ENCODE measurements at regions not wholly inside any gene's neighbourhood (a gene's known extent, or its start where the extent isn't known, plus 50 kb on each side); places are given as distances from the start of the nearest gene placed in this dataset.
"Not testable (repeated sequence)": the region's sequence is repeated elsewhere in the genome, so short reads cannot be mapped to it uniquely, and the experiment has no call there.

DNA sequence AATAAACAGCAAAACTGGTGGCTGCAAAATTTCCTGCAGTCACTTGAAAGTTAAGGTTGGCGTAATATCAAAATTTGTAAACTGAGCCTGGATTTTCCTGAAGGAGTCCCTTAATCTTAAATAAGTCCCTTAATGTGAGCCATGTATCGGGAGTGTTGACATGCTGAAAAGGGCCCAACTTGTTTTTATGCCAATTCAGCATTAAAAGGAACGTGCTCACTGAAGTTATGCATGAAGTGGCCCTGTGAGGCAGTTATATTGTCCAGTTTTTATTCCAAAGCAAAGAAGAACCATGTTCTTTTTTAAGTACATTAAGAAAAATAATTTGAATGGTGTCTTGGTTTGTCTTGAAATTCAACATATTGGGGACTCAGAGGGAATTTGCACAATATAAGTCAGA is 1766.9 kb downstream of the SLITRK1 start:
- DNase-seq: no peak

DNA sequence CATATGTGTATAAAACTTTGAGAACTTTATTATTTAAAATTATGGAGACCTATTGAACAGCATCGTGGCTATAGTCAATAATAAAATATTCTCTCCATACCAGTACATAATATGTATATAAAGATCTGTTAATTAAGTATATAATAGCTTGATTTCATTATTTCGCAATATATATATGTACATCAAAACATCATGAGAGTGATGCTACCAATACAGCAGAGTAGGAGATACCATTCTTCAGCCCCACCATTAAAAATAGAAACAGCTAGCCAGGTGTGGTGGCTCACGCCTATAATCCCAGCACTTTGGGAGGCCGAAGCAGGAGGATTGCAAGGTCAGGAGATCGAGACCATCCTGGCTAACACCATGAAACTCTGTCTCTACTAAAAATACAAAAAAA is 1755.3 kb upstream of the SPRY2 start:
- no peak for DNase-seq

DNA sequence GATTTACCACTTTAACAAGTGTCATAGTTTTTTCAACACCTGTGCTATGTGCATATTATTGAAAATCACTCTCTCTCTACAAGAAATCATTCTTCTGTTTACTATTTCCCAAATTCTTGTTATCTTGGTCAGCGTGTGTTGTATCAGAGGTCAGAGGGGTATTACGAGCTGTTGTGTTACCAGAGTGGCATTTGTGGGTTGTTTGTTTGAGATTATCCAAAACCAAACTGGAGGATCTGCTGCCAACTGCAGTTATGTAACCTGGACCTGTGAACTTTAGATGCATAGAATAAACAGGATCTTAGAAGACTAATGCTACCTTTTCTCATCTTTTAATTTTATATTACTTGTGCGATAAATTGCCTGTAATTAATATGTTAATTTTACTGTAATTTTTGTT is 1751.4 kb upstream of the SPRY2 start:
- no peak for DNase-seq

DNA sequence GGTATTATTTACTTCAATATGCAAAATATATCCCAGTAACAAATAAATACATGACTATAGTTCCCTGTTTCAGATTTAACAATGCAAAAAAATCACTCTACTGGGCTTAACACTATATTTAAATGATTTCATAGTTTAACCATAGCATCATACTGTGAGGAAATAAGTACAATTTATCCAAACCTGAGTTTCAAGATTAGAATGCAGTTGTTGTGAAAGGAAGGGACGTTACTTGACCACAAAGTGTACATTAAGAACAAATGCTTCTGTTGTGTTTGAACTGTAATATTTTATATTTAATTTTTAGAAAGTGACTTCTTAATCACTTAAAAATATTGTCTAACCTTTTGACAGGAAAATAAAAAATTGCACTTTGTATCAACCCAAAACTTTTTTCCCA is 1747.9 kb upstream of the SPRY2 start:
- no peak for DNase-seq

DNA sequence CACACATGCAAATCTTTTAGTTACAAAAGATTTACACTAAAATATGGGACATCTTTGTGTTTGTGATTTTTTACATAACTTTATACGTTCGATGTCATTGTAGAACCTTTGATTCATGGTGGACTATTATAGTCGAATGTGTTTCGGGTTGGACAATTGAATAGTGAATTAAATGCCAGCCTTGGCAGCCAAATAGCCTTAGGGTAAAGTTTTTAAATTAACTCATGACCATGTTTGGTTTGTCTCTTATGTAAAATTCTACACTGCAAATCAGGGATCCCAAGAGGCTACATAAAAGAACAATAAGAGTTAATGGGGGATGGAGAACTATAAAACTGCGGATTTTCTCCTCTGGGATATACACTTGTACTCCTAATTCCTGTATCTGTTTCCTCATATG is 1735.6 kb upstream of the SPRY2 start:
- DNase-seq: no peak

DNA sequence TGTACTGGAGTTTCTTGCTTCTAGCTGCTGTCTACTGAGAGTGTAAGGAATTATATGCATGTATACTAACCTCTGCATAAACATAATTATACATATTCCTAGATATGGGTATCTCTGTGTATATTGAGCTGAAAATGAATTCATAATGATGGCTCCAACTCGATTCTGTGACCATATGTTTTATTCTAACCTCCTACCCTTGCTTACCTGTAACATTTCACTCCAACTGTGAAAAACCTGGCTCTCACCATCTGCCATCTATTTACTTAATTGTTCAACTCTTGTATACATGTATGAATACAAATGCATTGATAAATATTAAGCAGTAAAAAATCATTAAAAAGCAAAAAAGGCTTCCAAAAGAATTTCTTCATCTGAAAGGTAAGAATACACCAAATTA is 1729.5 kb upstream of the SPRY2 start:
- no peak for DNase-seq

DNA sequence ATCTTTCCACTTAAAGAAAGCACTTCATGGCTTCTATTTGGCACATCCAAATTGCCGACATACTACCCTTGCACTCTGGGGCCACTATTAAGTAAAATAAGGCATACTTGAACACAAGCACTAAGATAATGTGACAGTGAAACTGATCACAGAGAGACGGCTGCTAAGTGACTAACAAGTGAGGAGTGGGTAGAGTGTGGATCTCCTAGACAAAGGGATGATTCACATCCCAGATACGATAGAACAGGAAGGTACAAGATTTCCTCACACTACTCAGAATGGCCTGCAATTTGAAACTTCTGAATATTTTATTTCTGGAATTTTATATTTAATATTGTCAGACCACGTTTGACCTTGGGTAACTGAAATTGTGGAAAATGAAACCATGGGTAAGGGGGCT is 1721.8 kb upstream of the SPRY2 start:
- no peak for DNase-seq

DNA sequence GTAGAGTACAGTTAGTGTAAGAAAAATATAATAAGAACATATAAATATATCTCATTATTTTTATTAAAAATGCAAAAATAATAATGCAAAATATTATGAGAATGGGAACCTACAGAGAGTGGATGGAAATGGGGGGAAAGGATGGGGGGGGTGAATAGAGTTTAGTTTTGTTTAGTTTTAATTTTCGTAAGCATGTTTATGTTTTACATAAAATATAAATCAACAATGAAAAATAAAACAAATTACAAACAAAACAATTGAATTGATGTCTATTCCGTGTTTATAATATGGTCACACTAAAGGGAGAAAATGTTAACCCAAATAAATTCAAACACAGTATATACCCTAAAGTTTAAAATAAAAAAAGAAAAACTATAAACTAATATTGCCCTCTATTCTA is 1717.4 kb upstream of the SPRY2 start:
- no peak for DNase-seq

DNA sequence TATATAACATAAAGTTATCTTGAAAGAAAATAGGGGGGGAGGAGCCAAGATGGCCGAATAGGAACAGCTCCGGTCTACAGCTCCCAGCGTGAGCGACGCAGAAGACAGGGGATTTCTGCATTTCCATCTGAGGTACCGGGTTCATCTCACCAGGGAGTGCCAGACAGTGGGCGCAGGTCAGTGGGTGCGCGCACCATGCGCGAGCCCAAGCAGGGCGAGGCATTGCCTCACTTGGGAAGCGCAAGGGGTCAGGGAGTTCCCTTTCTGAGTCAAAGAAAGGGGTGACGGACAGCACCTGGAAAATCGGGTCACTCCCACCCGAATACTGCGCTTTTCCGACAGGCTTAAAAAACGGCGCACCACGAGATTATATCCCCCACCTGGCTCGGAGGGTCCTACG is 1704.4 kb upstream of the SPRY2 start:
- DNase-seq: not testable (repeated sequence)

DNA sequence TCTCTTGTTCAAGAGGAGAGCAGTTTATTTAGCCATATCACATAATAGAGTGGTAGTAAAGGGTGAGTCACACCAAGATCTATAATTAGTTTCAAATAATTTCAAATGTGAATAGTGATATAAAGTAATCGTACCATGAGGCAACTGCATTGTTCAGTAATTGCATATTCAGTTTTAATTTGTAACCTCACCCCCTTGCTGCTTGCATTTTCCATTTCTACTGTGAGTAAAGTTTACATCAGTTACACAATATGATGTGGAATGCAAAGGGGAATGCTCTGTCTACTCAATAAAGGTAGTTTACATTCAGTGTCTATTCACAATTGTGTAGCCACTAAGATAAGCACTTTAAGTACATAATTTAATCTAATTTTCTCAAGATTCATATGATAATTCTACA is 1695.7 kb upstream of the SPRY2 start:
- DNase-seq: no peak

DNA sequence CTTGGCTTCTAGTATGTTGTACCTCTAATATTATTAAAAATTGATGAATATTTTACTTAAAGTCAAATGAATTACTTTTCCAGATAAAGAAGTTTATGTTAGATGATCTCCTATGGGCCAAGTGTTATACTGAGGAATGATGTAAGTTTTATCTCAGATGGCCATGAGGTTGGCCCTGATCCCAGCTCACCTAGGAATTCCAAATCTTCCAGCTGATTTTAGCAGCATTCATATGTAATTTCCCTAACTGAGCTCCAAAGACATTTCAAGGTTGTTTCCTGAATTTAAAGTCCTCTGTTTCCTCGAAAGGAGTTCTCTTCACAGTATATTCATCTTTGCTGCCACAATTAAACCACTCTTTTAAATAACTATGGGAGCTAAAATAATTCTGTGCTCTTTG is 1670.4 kb upstream of the SPRY2 start:
- DNase-seq: no peak

DNA sequence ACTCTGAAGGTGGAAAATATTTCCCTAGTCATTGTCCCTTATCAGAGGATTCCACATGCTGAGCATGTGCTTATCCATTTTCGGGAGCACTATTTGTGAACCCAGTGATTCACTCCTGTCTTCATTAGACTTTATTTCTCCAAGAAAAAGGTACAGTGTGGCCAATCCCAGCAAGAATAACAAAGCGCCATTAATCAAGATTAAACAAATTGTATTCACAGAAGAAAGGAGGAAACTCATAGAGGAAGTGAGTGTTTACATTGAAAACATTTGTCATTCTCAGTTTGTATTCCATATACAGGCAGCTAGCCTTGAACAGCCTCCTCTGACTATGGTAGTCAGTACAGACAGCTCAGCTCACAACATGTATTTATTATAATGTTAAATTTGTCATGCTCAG is 1669.9 kb upstream of the SPRY2 start:
- DNase-seq: no peak

DNA sequence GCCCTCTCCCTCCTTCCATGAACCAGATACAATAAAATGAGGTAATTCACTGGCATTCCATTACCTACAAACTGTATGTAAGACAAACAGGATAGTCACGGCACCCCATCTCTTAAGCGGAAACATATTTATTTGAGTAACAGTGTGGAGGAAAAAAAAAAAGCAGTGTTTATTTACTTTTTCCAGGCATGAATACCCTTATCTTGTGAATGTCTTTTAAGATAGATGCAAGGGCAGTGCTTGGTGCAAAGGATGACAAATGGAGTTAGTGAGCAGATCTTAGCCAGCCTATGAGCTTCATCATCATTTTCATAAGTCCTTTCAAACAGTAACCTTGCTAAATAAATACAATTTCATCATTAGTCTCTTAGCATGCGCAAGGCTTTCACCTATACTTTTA is 1661.8 kb upstream of the SPRY2 start:
- DNase-seq: no peak

DNA sequence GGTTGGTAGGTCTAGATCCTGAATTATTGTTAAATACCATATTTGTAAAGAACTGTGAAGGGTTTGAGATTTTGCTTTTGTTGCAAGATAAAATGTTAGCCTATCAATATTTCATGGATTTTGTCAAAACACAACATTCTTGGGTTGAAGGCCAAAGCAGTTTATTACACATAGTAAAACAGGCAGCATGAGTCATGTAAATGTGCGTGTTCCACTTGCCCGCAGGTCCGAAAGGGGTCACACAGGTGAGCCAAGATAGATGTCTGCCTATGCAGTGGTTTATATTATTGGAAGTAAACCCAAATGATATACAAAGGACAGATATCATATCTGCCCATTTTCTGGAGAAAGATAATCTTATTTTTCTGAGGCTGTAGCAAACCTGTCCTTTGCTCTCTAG is 1654.4 kb upstream of the SPRY2 start:
- no peak for DNase-seq

DNA sequence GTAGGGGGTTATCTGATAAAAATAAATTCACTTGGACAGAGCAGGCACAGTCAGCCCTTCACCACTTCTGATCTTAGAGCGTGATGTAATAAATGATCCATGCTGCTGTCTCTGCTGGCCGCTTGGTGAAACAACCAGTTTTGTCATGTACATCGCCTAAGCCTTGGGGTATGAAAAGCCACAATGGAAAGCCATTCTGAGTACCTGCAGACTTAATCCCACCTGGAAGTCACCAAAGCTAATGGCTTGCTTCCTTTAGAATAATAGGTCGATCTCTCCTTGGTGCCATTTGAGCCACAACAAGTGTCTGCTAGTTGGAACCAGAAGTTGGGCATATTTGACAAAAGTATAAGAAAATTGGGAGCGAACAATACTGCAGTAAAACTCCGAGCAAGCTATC is 1649.7 kb upstream of the SPRY2 start:
- no peak for DNase-seq

DNA sequence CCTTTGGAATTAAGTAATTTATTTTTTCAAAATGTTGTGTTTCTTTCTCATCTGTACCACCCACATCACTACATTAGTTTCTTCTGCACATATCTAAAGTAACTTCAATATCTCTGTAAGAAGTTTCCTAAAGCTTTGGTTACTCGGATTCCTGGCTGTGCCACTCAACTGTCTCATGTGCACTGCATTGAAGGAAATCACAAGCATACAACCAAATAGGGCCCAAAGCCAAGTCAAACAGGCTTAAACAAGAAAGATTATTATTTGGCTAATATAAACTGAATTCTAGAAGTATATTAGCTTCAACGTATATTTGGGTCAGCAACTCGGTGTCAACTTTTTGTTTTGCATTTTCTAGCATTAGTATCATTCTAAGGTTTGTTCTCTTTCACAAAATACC is 1647.6 kb upstream of the SPRY2 start:
- DNase-seq: no peak

DNA sequence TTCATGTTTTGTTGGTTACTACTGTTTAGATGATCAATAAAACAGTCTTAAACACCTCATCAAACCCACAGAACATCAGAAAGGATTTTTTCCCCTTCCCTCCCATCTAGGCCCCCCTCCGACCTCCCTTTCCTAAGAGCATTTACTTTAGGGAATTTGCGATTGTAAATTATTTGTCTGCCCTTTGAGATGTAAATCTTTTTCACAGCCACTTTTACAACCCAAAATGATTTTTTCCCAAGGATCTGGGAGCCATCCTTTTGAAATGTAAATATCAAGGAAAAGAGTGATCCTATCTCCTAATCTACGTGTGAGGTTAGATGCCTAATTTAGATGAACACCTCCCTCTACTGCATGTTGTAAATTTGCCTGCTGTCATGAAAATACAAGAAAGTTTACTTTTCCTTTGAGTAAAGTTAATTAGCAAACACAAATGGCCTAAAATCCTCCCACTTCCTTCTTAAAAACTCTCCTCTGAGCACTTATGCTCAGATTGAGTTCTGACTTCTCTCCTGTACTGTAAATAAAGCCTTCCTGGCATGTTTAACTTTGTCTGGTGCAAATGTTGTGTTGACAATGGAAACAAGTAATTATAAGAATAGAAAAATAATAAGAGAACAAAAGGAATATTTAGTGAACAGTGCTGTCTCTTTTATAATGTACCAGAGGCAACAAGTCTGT is 1646.9 kb upstream of the SPRY2 start:
- DNase-seq: no peak

DNA sequence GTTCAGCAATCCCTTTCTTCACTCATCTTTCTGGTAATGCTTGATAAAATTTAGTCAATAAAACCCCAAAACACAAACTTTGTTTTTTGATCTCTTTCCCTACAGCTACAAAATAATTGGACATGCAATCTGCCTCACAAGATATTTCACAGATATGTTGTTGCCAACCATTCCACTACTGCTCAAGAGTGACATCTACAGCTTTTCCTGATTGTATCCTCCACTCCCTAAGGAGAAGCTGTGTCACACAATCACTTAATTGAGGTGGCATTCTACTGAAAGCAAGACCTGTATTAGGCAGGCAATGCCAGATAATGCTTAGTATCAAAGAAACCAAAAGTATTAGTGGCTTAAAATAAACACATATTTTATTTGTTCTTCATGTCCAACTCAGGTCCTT is 1646.2 kb upstream of the SPRY2 start:
- DNase-seq: no peak

DNA sequence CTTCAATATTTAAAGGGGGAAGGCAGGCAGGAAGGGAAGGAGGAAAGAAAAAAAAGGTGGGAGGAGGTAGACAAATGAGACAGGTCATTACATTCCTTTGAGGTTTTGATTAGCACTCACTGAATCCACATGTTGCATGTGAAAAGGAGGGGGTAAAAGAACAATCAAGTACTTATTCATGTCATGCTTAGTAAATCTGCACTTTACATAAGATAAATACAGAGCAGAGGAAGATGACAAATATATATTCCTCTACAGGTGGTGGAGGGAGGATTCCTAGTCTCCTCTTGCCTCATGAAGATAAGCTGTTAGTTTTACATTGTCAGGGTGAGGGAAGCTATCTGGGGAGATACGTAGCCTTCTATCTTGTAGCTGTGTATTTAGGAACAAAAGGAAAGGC is 1645.4 kb upstream of the SPRY2 start:
- DNase-seq: no peak

DNA sequence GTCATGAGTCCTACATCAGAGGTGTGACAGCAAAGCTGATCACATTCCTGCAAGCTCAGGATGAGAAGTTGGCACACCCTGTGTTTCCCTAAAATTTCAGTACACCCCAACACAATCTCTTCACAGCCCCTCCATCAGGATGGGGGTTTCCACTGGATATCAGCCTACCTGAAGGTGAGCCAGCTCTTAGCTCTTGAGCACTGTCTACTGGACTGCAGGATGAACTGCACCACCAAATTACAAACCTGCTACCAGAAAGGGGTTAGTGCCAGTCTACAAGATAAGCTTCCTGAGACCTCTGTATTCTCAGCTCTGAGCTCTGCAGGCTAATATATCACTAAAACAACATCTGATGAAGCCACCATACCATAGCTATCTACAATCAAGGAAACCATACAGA is 1616.2 kb upstream of the SPRY2 start:
- no peak for DNase-seq

DNA sequence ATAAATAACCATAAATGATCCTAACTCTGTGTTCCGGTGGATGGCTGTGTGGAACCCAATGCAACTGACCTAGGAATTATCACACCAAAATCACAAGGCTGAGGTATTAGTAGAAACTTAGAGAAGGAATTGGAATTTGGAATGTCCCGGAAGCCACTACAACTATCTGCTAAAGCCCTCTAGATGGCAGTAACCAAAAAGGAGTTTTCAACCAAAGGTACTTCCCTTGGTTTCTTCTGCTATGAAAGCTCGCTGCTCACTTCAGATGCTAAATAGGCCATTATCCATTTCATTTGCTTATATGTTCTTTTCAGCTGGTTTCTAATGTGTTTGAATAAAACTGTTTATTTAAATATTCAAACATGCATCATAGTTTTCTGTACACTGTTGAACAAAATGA is 1589.1 kb upstream of the SPRY2 start:
- no peak for DNase-seq

DNA sequence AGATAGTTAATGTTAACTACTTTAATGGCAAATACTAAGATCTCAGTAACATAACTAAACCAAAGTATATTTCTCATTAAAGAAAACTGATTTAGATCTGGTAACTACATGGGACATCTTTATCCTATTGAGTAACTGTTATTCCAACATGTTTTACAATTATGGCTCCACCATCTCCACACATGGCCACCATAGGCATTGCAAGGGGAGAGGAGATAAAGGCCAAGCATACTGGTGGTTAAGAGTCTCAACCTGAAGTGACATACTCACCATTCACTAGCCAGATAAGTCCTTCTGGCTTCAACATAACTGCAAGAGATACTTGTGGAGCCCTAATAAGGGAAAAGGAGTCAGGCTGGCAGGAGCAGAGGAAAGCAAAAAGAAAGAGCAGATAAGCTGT is 1586.4 kb upstream of the SPRY2 start:
- no peak for DNase-seq

DNA sequence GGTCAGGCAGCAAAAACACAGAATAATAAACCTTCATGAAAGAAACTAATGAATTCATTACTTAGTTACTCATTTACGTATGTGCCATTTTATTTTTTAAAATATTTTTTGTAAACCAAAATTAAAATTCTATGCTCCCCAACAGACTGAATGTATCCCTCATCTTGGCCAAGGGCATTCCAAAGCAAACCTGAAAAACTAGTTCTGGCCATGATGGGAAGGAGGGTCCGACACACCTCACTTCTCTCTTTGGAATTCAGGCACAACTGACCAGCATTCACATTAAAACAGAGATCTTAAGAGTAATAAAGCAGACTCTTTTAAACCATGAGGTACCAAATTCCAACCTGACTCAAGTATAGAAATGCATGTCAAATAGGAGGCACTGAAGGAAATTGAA is 1576.9 kb upstream of the SPRY2 start:
- DNase-seq: no peak

DNA sequence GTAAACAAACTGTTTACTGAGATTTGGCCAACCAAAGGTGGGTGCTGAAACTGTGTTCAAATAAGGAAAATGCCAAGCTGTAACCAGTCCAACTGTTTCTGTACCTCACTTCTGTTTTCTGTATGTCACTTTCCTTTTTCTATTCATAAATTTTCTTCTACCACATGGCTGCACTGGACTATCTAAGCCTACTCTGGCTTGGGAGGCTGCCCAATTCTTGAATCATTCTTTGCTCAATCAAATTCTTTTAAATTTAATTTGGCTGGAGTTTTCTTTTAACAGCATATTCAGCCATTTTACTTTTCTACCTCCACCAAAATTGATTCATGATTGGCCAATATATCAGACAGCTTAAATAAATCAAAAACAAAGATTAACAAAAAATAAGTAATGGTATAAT is 1575.5 kb upstream of the SPRY2 start:
- no peak for DNase-seq

DNA sequence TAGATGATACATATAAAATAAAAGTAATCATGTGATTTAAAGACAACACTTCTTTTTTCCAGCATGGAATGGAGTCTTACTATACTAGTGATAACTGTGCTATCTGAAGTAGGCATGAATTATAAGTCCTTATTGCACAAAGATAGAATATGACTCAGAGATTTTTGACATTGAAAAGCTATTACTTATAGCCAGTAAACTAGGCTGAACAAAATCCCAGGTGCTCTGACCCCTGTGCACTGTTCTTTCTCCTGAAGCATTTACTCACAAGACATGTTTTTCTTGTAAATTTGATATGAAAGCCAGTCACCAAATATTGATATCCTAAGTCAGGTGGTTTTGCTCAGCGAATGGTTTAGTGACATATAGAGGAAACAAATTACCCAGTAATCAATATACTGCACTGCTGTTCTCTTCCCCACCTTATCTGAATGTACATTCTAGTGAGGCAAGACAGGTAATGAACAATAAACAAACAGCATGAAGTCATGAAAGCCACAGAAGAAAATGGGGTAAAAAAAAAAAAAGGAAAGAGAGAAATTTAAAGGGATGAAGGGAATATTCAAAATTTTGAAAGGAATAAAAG is 1567.0 kb upstream of the SPRY2 start:
- DNase-seq: no peak

DNA sequence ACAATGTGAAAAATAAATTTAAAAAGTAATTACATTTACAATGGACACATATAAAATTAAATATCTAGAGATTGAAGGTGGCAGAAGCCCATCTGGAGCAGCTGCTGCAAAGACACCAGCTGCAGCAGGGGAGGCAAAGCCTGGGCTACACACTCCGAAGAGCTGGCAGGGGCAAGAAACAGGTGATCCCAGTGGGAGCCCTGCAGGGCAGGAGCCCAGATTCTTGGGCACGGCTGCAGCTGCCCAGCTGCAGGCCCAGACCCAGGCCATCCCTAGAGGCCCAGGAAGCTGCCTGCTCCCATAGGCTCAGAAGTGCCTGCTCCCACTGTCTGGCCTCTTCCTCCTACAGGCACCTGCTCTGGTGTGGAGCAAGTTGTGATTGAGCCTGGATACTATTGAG is 1547.9 kb upstream of the SPRY2 start:
- DNase-seq: no peak
